ENCODE measurements at regions not wholly inside any gene's neighbourhood (a gene's known extent, or its start where the extent isn't known, plus 50 kb on each side); places are given as distances from the start of the nearest gene placed in this dataset. TPM values are rescaled to one million over a fixed set of nuclear protein-coding genes. Genes with fewer than 3 reads are reported as not detected.
A peak's percentile ranks its signal among the peaks of the same experiment; 100 is the strongest.

GRCh38 chr2:64404002-64404731 is 49.8 kb upstream of the LGALSL start:
- Histone ChIP-seq H3K36me3 (no peaks in the 10 kb centered on the region), H3K27ac (replicated peaks) (peak overlapping the region; percentile 89), H3K4me3 (peak overlapping the region; percentile 28), H3K27me3 (ENCODE audit: low read depth) (no peaks in the 10 kb centered on the region), H3K4me1 (peaks cover 53% of the 10 kb centered on the region), H3K9me3 (replicated peaks) (no peaks in the 10 kb centered on the region)
- intact Hi-C loops (cut with micrococcal nuclease) = no loop called here
- DNase-seq = peak; percentile 88
- no peak for TF ChIP-seq CTCF (IDR thresholded peaks at IDR 0.05; ENCODE audit: borderline replicate concordance)

Small RNAs in the stretch of these regions (microRNA-seq; reads per million reads assigned to microRNA genes)
- gene MIR4433A = not detected
- not detected for gene MIR4433B
